ENCODE measurements at regions not wholly inside any gene's neighbourhood (a gene's known extent, or its start where the extent isn't known, plus 50 kb on each side); places are given as distances from the start of the nearest gene placed in this dataset.

- TF ChIP-seq POLR2A (IDR thresholded peaks at IDR 0.05) (no peak), CTCF (IDR thresholded peaks at IDR 0.05) (no peak), EP300 (IDR thresholded peaks at IDR 0.05) (no peak)
Observed at GRCh38 chr2:164145093-164145987, 409.5 kb upstream of the FIGN start.
